ENCODE measurements at regions not wholly inside any gene's neighbourhood (a gene's known extent, or its start where the extent isn't known, plus 50 kb on each side); places are given as distances from the start of the nearest gene placed in this dataset.

GRCh38 chr18:72058851-72059250 is 485.3 kb downstream of the CBLN2 start:
- no peak for DNase-seq

- no peak for DNase-seq
Measured at GRCh38 chr18:72056171-72056570, 488.0 kb downstream of the CBLN2 start.

GRCh38 chr18:72041313-72042032 is 502.7 kb downstream of the CBLN2 start:
- no peak for DNase-seq

- DNase-seq = no peak
Measured at GRCh38 chr18:72013427-72013850, 530.7 kb downstream of the CBLN2 start.

GRCh38 chr18:71998547-71999097 is 545.5 kb downstream of the CBLN2 start:
- DNase-seq = no peak

- DNase-seq = no peak
Measured at GRCh38 chr18:71995904-71996465, 548.2 kb downstream of the CBLN2 start.

- DNase-seq = no peak
Measured at GRCh38 chr18:71994273-71994672, 549.9 kb downstream of the CBLN2 start.

- no peak for DNase-seq
Measured at GRCh38 chr18:71989616-71990015, 554.5 kb downstream of the CBLN2 start.

GRCh38 chr18:71986351-71987050 is 557.6 kb downstream of the CBLN2 start:
- no peak for DNase-seq

- no peak for DNase-seq
Measured at GRCh38 chr18:71976744-71977143, 567.4 kb downstream of the CBLN2 start.

- DNase-seq = no peak
Measured at GRCh38 chr18:71966791-71967190, 577.4 kb downstream of the CBLN2 start.

GRCh38 chr18:71958605-71959004 is 585.5 kb downstream of the CBLN2 start:
- DNase-seq = no peak

- no peak for DNase-seq
Measured at GRCh38 chr18:71951001-71951400, 593.1 kb downstream of the CBLN2 start.

GRCh38 chr18:71942433-71942832 is 601.7 kb downstream of the CBLN2 start:
- DNase-seq = no peak

- no peak for DNase-seq
Measured at GRCh38 chr18:71939483-71939882, 604.7 kb downstream of the CBLN2 start.

- no peak for DNase-seq
Measured at GRCh38 chr18:71936744-71937143, 607.4 kb downstream of the CBLN2 start.

GRCh38 chr18:71919211-71919610 is 624.9 kb downstream of the CBLN2 start:
- no peak for DNase-seq

GRCh38 chr18:71913641-71914040 is 630.5 kb downstream of the CBLN2 start:
- no peak for DNase-seq

- DNase-seq = no peak
Measured at GRCh38 chr18:71902482-71902881, 641.7 kb downstream of the CBLN2 start.

- DNase-seq = no peak
Measured at GRCh38 chr18:71899707-71900472, 644.3 kb downstream of the CBLN2 start.

- DNase-seq = no peak
Measured at GRCh38 chr18:71899183-71899582, 645.0 kb downstream of the CBLN2 start.

- DNase-seq = no peak
Measured at GRCh38 chr18:71887509-71887908, 656.6 kb downstream of the CBLN2 start.

- DNase-seq = no peak
Measured at GRCh38 chr18:71878226-71878625, 665.9 kb downstream of the CBLN2 start.
